DND-41 (cell line): ENCODE measurements at regions not wholly inside any gene's neighbourhood (a gene's known extent, or its start where the extent isn't known, plus 50 kb on each side); places are given as distances from the start of the nearest gene placed in this dataset.

Experiments used
- ATAC-seq: fragments of 200-7000 bp; cut with Tn5 transposase; 3 replicates; pipeline ENCODE4 v1.9.1; 2021; ENCODE audit warnings: low read depth; ENCODE audit not compliant: insufficient read depth
- DNase-seq: peaks from one replicate; pipeline ENCODE4 v3.0.0-alpha.2; 2020
- H2AFZ ChIP-seq: 2 replicates; pipeline ENCODE4 v1.6.0; 2012; ENCODE audit warnings: low read depth, low read length
- H3K27ac ChIP-seq: 2 replicates; pipeline ENCODE4 v1.5.1; 2012; ENCODE audit warnings: low read length, inconsistent platforms
- H3K27me3 ChIP-seq: fragments of 200-600 bp; sonication (generic); 2 replicates; pipeline ENCODE4 v1.6.0; 2012; ENCODE audit warnings: low read length, mild to moderate bottlenecking, inconsistent platforms; ENCODE audit not compliant: insufficient read depth, poor library complexity
- H3K36me3 ChIP-seq: 2 replicates; pipeline ENCODE4 v1.5.1; 2012; ENCODE audit warnings: low read length, inconsistent platforms; ENCODE audit not compliant: insufficient read depth
- H3K4me1 ChIP-seq: 2 replicates; pipeline ENCODE4 v1.5.1; 2012; ENCODE audit warnings: mild to moderate bottlenecking, low read length; ENCODE audit not compliant: insufficient read depth
- H3K4me2 ChIP-seq: 2 replicates; pipeline ENCODE4 v1.6.0; 2012; ENCODE audit warnings: mild to moderate bottlenecking, moderate library complexity, low read length, inconsistent platforms; ENCODE audit not compliant: insufficient read depth
- H3K4me3 ChIP-seq, 2 experiments: fragments of 200-600 bp in 1 of 2; shearing (Covaris generic) in 1 of 2; 2 replicates each; pipeline ENCODE4 v1.5.1; 2012 to 2016; ENCODE audit warnings: inconsistent platforms in 2 of 2, low read length in 2 of 2, mild to moderate bottlenecking in 2 of 2, low read depth in 1 of 2, moderate library complexity in 1 of 2
- H3K79me2 ChIP-seq: 2 replicates; pipeline ENCODE4 v1.6.0; 2012; ENCODE audit warnings: low read length, inconsistent platforms; ENCODE audit not compliant: insufficient read depth
- H3K9ac ChIP-seq: 2 replicates; pipeline ENCODE4 v1.6.0; 2012; ENCODE audit warnings: low read depth, mild to moderate bottlenecking, inconsistent platforms, low read length, moderate library complexity
- H3K9me3 ChIP-seq: 2 replicates; pipeline ENCODE4 v1.5.1; 2012; ENCODE audit warnings: low read length, moderate library complexity, mild to moderate bottlenecking, inconsistent platforms; ENCODE audit not compliant: insufficient read depth, severe bottlenecking
- H4K20me1 ChIP-seq: 2 replicates; pipeline ENCODE4 v1.6.0; 2012; ENCODE audit warnings: low read length; ENCODE audit not compliant: insufficient read depth
- CTCF ChIP-seq: IDR thresholded peaks from 2 replicates; pipeline ENCODE4 v1.5.1; 2012; ENCODE audit warnings: borderline replicate concordance, low read length, moderate library complexity, mild to moderate bottlenecking; ENCODE audit not compliant: poor library complexity, severe bottlenecking; ENCODE audit errors: extremely low read depth
- EZH2 ChIP-seq: IDR thresholded peaks from 3 replicates; pipeline ENCODE4 v1.6.1; 2012; ENCODE audit warnings: borderline replicate concordance, low read depth, mild to moderate bottlenecking, moderate library complexity, low read length, inconsistent platforms; ENCODE audit not compliant: severe bottlenecking

DNA sequence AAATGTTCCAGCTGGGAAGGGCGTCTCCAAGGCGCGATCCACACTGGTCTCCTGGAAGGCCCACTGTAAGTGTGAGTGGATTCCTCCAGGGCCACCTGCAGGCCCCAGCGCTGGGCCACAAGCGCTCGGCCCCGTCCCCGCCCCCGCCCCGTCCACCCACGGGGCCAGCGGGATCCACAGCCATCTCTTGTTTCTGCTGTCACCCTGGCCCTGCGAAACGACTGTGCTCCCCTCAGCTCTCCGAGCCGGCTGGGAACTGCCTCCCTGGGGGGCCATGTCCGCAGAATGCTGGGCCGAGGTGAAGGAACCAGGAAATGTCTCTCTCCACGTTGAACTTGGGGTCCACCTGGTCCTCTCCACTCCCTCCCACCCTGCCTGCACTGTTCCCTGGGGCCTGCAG is 1955.2 kb downstream of the TP53TG3F start:
- Histone ChIP-seq H3K4me2 (no peak overlapping the region), H2AFZ (no peak overlapping the region), H3K4me3 (no peak overlapping the region), H3K36me3 (no peaks in the 10 kb centered on the region), H4K20me1 (no peaks in the 10 kb centered on the region), H3K27ac (no peak overlapping the region), H3K4me1 (no peaks in the 10 kb centered on the region), H3K9me3 (no peaks in the 10 kb centered on the region), H3K79me2 (no peaks in the 10 kb centered on the region), H3K27me3 (no peaks in the 10 kb centered on the region), H3K9ac (no peak overlapping the region)
- TF ChIP-seq EZH2 (no peak), CTCF (no peak)
- DNase-seq (no peak), ATAC-seq (no peak)

GRCh38 chr16:35425270-35425669 is 1965.9 kb downstream of the TP53TG3F start:
- Histone ChIP-seq H3K27me3 (no peaks in the 10 kb centered on the region), H3K9me3 (no peaks in the 10 kb centered on the region), H2AFZ (no peak overlapping the region), H3K27ac (no peak overlapping the region), H3K4me1 (no peaks in the 10 kb centered on the region), H3K9ac (no peak overlapping the region), H3K36me3 (no peaks in the 10 kb centered on the region), H3K79me2 (no peaks in the 10 kb centered on the region), H3K4me3 (no peak overlapping the region), H3K4me2 (no peak overlapping the region), H4K20me1 (no peaks in the 10 kb centered on the region)
- no peak for ATAC-seq
- DNase-seq, result no peak
- TF ChIP-seq EZH2, result no peak
- no peak for TF ChIP-seq CTCF

- no peak overlapping the region for H2AFZ ChIP-seq
- no peak overlapping the region for H3K4me2 ChIP-seq
- ATAC-seq (no peak), DNase-seq (peak; percentile 42)
- H3K79me2 ChIP-seq, result no peaks in the 10 kb centered on the region
- H3K9ac ChIP-seq, result no peak overlapping the region
- no peak overlapping the region for H3K4me3 ChIP-seq
- no peak overlapping the region for H3K27ac ChIP-seq
- H3K9me3 ChIP-seq, result no peaks in the 10 kb centered on the region
- H4K20me1 ChIP-seq, result no peaks in the 10 kb centered on the region
- no peaks in the 10 kb centered on the region for H3K27me3 ChIP-seq
- TF ChIP-seq CTCF (peak; percentile 84), EZH2 (no peak)
- no peaks in the 10 kb centered on the region for H3K36me3 ChIP-seq
- H3K4me1 ChIP-seq, result no peaks in the 10 kb centered on the region
These were observed 1972.6 kb downstream of the TP53TG3F start for GRCh38 chr16:35431829-35432663.
